GM10266 (cell line): ENCODE measurements at regions not wholly inside any gene's neighbourhood (a gene's known extent, or its start where the extent isn't known, plus 50 kb on each side); places are given as distances from the start of the nearest gene placed in this dataset.
A peak's percentile ranks its signal among the peaks of the same experiment; 100 is the strongest.

ENCODE experiments used
- DNase-seq: peaks from one replicate; pipeline ENCODE4 v3.0.0; 2012; ENCODE audit errors: extremely low spot score
- CTCF ChIP-seq: IDR thresholded peaks from 2 replicates; pipeline ENCODE4 v1.5.1; 2012; ENCODE audit warnings: mild to moderate bottlenecking, low read depth; ENCODE audit not compliant: control insufficient read depth, insufficient read depth; ENCODE audit errors: missing control alignments

GRCh38 chr2:138121666-138122661 is 157.7 kb downstream of the HNMT start:
- no peak for TF ChIP-seq CTCF
- DNase-seq, result peak; percentile 18

GRCh38 chr2:138122891-138123290 is 158.6 kb downstream of the HNMT start:
- no peak for DNase-seq
- no peak for TF ChIP-seq CTCF

- TF ChIP-seq CTCF, result no peak
- no peak for DNase-seq
Measured at GRCh38 chr2:138123741-138124140, 159.5 kb downstream of the HNMT start.

GRCh38 chr2:138124521-138124920 is 160.2 kb downstream of the HNMT start:
- DNase-seq, result no peak
- TF ChIP-seq CTCF, result no peak

- no peak for TF ChIP-seq CTCF
- no peak for DNase-seq
Measured at GRCh38 chr2:138125306-138126288, 161.3 kb downstream of the HNMT start.

- DNase-seq, result no peak
- no peak for TF ChIP-seq CTCF
Measured at GRCh38 chr2:138132108-138132507, 167.8 kb downstream of the HNMT start.

- no peak for TF ChIP-seq CTCF
- DNase-seq, result no peak
Measured at GRCh38 chr2:138137949-138138348, 173.7 kb downstream of the HNMT start.
